ENCODE measurements at regions not wholly inside any gene's neighbourhood (a gene's known extent, or its start where the extent isn't known, plus 50 kb on each side); places are given as distances from the start of the nearest gene placed in this dataset.
A peak's percentile ranks its signal among the peaks of the same experiment; 100 is the strongest.
"Not testable (repeated sequence)": the region's sequence is repeated elsewhere in the genome, so short reads cannot be mapped to it uniquely, and the experiment has no call there.

DNA sequence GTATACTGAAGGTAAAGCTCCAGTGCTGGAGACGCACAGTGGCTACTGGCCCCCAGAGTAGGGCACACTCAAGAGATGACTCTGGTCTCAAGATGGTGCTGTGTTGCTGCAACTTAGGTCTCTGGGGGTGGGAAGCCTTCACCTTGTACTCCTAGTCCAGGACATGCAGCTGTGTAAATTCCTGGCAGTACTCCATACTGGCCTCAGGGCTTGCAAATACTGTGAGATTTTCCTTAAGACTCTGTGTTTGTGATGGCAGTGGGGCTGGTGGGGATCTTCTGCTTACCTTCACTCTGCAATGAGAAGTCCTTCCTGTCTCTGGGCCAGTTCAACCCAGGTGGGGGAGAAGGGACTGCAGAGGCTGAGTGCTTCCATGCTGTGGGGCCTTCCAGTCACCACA, 102.9 kb downstream of the THSD1 start:
- not testable (repeated sequence) for H2BK120ac ChIP-seq (ENCODE audit: insufficient read depth, low read length, poor library complexity); H3K4me3 ChIP-seq (ENCODE audit: low read depth, low read length); H3K79me2 ChIP-seq (ENCODE audit: control insufficient read depth, insufficient read depth, low read length, poor library complexity); H2BK12ac ChIP-seq (ENCODE audit: low read length); H3K27me3 ChIP-seq (ENCODE audit: insufficient read depth, low read length); H3K36me3 ChIP-seq (ENCODE audit: control insufficient read depth in 1 of 2, insufficient read depth in 2 of 2, low read length in 2 of 2); H3K9me3 ChIP-seq (ENCODE audit: insufficient read depth, low read depth, low read length); H4K8ac ChIP-seq (ENCODE audit: low read depth, low read length); H3K23ac ChIP-seq (ENCODE audit: low read length); H3K4ac ChIP-seq (ENCODE audit: low read depth, low read length); H2AK5ac ChIP-seq (ENCODE audit: low read length); H3K9ac ChIP-seq (ENCODE audit: low read length); H3K4me1 ChIP-seq (ENCODE audit: control insufficient read depth in 1 of 2, insufficient read depth in 2 of 2, low read length in 2 of 2); H3K14ac ChIP-seq (ENCODE audit: low read length); H3K4me2 ChIP-seq (ENCODE audit: low read length); H4K91ac ChIP-seq (ENCODE audit: low read depth, low read length); H2BK5ac ChIP-seq (ENCODE audit: low read depth, low read length, poor library complexity); H3K27ac ChIP-seq (ENCODE audit: low read depth, low read length); H3K79me1 ChIP-seq (ENCODE audit: low read length); H2AFZ ChIP-seq (ENCODE audit: insufficient read depth, low read length, poor library complexity); H3K18ac ChIP-seq (ENCODE audit: low read length); H4K12ac ChIP-seq (ENCODE audit: low read depth, low read length)
- no CpG with 5 or more reads among the region's 1 CpG for WGBS (ENCODE audit: extremely low coverage, insufficient coverage, insufficient read length)
- peak; percentile 9 to 23 for DNase-seq

GRCh38 chr13:52302688-52303087, 103.3 kb downstream of the THSD1 start:
- not testable (repeated sequence) for H3K9me3 ChIP-seq (ENCODE audit: insufficient read depth, low read depth, low read length); H2AK5ac ChIP-seq (ENCODE audit: low read length); H2BK120ac ChIP-seq (ENCODE audit: insufficient read depth, low read length, poor library complexity); H3K27ac ChIP-seq (ENCODE audit: low read depth, low read length); H3K14ac ChIP-seq (ENCODE audit: low read length); H3K4me3 ChIP-seq (ENCODE audit: low read depth, low read length); H2BK12ac ChIP-seq (ENCODE audit: low read length); H3K9ac ChIP-seq (ENCODE audit: low read length); H3K36me3 ChIP-seq (ENCODE audit: control insufficient read depth in 1 of 2, insufficient read depth in 2 of 2, low read length in 2 of 2); H3K23ac ChIP-seq (ENCODE audit: low read length); DNase-seq; H4K12ac ChIP-seq (ENCODE audit: low read depth, low read length); H3K79me2 ChIP-seq (ENCODE audit: control insufficient read depth, insufficient read depth, low read length, poor library complexity); H2AFZ ChIP-seq (ENCODE audit: insufficient read depth, low read length, poor library complexity); H3K27me3 ChIP-seq (ENCODE audit: insufficient read depth, low read length); H3K79me1 ChIP-seq (ENCODE audit: low read length); H3K4me2 ChIP-seq (ENCODE audit: low read length); H3K18ac ChIP-seq (ENCODE audit: low read length); H3K4ac ChIP-seq (ENCODE audit: low read depth, low read length); H2BK5ac ChIP-seq (ENCODE audit: low read depth, low read length, poor library complexity); H4K8ac ChIP-seq (ENCODE audit: low read depth, low read length); H3K4me1 ChIP-seq (ENCODE audit: control insufficient read depth in 1 of 2, insufficient read depth in 2 of 2, low read length in 2 of 2); H4K91ac ChIP-seq (ENCODE audit: low read depth, low read length)
- no CpG with 5 or more reads among the region's 6 CpGs for WGBS (ENCODE audit: extremely low coverage, insufficient coverage, insufficient read length)

DNA sequence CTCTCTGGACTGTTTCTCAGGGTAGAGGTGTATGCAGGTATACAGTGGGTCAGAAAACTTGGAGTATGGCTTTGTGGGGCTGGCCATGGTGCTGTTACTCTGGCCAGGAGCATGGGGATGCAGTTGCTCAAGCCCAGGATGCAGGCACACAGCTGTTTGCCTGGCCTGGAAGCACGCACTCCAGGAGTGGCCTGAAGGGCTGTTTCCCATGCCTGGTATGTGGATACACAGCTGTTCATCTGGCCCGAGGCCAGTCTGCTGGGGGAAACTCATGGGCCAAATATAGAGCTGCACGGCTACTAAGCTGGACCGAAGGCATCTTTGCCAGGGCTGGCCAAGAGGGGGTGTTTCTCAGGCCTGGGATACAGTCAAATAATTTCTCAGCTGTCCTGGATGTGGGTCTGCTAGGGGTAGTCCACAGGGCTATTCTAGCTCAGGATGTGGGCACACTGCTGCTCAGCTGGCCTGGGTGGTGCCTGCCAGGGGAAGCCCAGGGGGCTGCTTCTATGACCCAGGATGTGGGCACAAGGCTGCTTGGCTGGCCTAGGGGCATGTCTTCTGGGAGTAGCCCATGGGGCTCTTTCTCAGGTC, 104.1 kb downstream of the THSD1 start:
- H2BK12ac ChIP-seq (ENCODE audit: low read length); H3K79me1 ChIP-seq (ENCODE audit: low read length); H4K12ac ChIP-seq (ENCODE audit: low read depth, low read length); H2BK5ac ChIP-seq (ENCODE audit: low read depth, low read length, poor library complexity); H2AFZ ChIP-seq (ENCODE audit: insufficient read depth, low read length, poor library complexity); H3K14ac ChIP-seq (ENCODE audit: low read length); H3K36me3 ChIP-seq (ENCODE audit: control insufficient read depth in 1 of 2, insufficient read depth in 2 of 2, low read length in 2 of 2); H3K9ac ChIP-seq (ENCODE audit: low read length); H4K8ac ChIP-seq (ENCODE audit: low read depth, low read length); H2BK120ac ChIP-seq (ENCODE audit: insufficient read depth, low read length, poor library complexity); H3K23ac ChIP-seq (ENCODE audit: low read length); H3K4me1 ChIP-seq (ENCODE audit: control insufficient read depth in 1 of 2, insufficient read depth in 2 of 2, low read length in 2 of 2); H3K9me3 ChIP-seq (ENCODE audit: insufficient read depth, low read depth, low read length); H4K91ac ChIP-seq (ENCODE audit: low read depth, low read length); H3K79me2 ChIP-seq (ENCODE audit: control insufficient read depth, insufficient read depth, low read length, poor library complexity); H3K4me3 ChIP-seq (ENCODE audit: low read depth, low read length); H3K18ac ChIP-seq (ENCODE audit: low read length); H3K27ac ChIP-seq (ENCODE audit: low read depth, low read length); H2AK5ac ChIP-seq (ENCODE audit: low read length); H3K4me2 ChIP-seq (ENCODE audit: low read length); H3K27me3 ChIP-seq (ENCODE audit: insufficient read depth, low read length); H3K4ac ChIP-seq (ENCODE audit: low read depth, low read length): not testable (repeated sequence)
- peak; percentile 50 to 64 for DNase-seq
- WGBS (ENCODE audit: extremely low coverage, insufficient coverage, insufficient read length): no CpG with 5 or more reads among the region's 4 CpGs

- H3K79me1 ChIP-seq (ENCODE audit: low read length); H2BK12ac ChIP-seq (ENCODE audit: low read length); H3K27me3 ChIP-seq (ENCODE audit: insufficient read depth, low read length); H3K14ac ChIP-seq (ENCODE audit: low read length); H2AFZ ChIP-seq (ENCODE audit: insufficient read depth, low read length, poor library complexity); H3K4me2 ChIP-seq (ENCODE audit: low read length); H3K9me3 ChIP-seq (ENCODE audit: insufficient read depth, low read depth, low read length); DNase-seq; H3K27ac ChIP-seq (ENCODE audit: low read depth, low read length); H3K4ac ChIP-seq (ENCODE audit: low read depth, low read length); H2AK5ac ChIP-seq (ENCODE audit: low read length); H4K8ac ChIP-seq (ENCODE audit: low read depth, low read length); H3K4me1 ChIP-seq (ENCODE audit: control insufficient read depth in 1 of 2, insufficient read depth in 2 of 2, low read length in 2 of 2); H3K9ac ChIP-seq (ENCODE audit: low read length); H4K12ac ChIP-seq (ENCODE audit: low read depth, low read length); H2BK120ac ChIP-seq (ENCODE audit: insufficient read depth, low read length, poor library complexity); H3K23ac ChIP-seq (ENCODE audit: low read length); H3K36me3 ChIP-seq (ENCODE audit: control insufficient read depth in 1 of 2, insufficient read depth in 2 of 2, low read length in 2 of 2); H3K79me2 ChIP-seq (ENCODE audit: control insufficient read depth, insufficient read depth, low read length, poor library complexity); H4K91ac ChIP-seq (ENCODE audit: low read depth, low read length); H2BK5ac ChIP-seq (ENCODE audit: low read depth, low read length, poor library complexity); H3K18ac ChIP-seq (ENCODE audit: low read length); H3K4me3 ChIP-seq (ENCODE audit: low read depth, low read length): not testable (repeated sequence)
- no CpG with 5 or more reads among the region's 5 CpGs for WGBS (ENCODE audit: extremely low coverage, insufficient coverage, insufficient read length)
Observed at GRCh38 chr13:52298079-52298661, 107.8 kb downstream of the THSD1 start.

Data from trophoblast cell (in vitro differentiated cells and primary cell).